H1 (cell line): ENCODE measurements at regions not wholly inside any gene's neighbourhood (a gene's known extent, or its start where the extent isn't known, plus 50 kb on each side); places are given as distances from the start of the nearest gene placed in this dataset.
A peak's percentile ranks its signal among the peaks of the same experiment; 100 is the strongest.

Source experiments
- CTCF ChIA-PET: fragments of 300-600 bp; sonication (Branson Sonifier 250); formaldehyde crosslinking; loops from one replicate; lab custom pipeline; 2021; ENCODE audit not compliant: partially characterized antibody; lab: Charles Lee
- POLR2A ChIA-PET: fragments of 300-600 bp; sonication (Branson Sonifier 250); formaldehyde crosslinking; loops from one replicate; lab custom pipeline; 2021; ENCODE audit warnings: inconsistent platforms; ENCODE audit not compliant: partially characterized antibody; lab: Charles Lee
- DNase-seq, 2 experiments: peaks; one replicate each; pipeline versions ENCODE4 v3.0.0 to v3.0.0-alpha.2; 2010 to 2022; ENCODE audit warnings: low spot score in 2 of 2, low read depth in 1 of 2, mixed read lengths in 1 of 2
- FAIRE-seq: peaks from 2 replicates; lab custom pipeline; 2011; peaks lifted over from hg19 to GRCh38; lab: Jason Lieb, UNC
- H2AFZ ChIP-seq: 2 replicates; pipeline ENCODE4 v1.8.1; 2012; ENCODE audit warnings: low read length, inconsistent platforms
- H2AK5ac ChIP-seq: 2 replicates; pipeline ENCODE4 v1.6.1; 2013; ENCODE audit warnings: low read depth, low read length
- H2BK120ac ChIP-seq: replicated peaks from 2 replicates; pipeline ENCODE3; 2013; ENCODE audit warnings: low read depth, low read length, inconsistent platforms
- H2BK12ac ChIP-seq: 2 replicates; pipeline ENCODE4 v1.6.1; 2013; ENCODE audit warnings: low read depth, low read length
- H2BK15ac ChIP-seq: 2 replicates; pipeline ENCODE4 v1.6.1; 2013; ENCODE audit warnings: low read length
- H2BK20ac ChIP-seq: 2 replicates; pipeline ENCODE4 v1.6.1; 2013; ENCODE audit warnings: low read length
- H2BK5ac ChIP-seq: 2 replicates; pipeline ENCODE4 v1.6.1; 2013; ENCODE audit warnings: low read depth, low read length
- H3K14ac ChIP-seq: 2 replicates; pipeline ENCODE4 v1.6.1; 2013; ENCODE audit warnings: inconsistent platforms; ENCODE audit not compliant: insufficient read length
- H3K18ac ChIP-seq: 2 replicates; pipeline ENCODE4 v1.6.1; 2013; ENCODE audit warnings: low read length; ENCODE audit errors: extremely low read depth
- H3K23ac ChIP-seq: 2 replicates; pipeline ENCODE4 v1.6.1; 2013; ENCODE audit warnings: inconsistent platforms; ENCODE audit not compliant: insufficient read length
- H3K23me2 ChIP-seq: 2 replicates; pipeline ENCODE4 v1.6.1; 2013; ENCODE audit warnings: low read depth, low read length
- H3K27ac ChIP-seq: 2 replicates; pipeline ENCODE4 v1.6.1; 2011; ENCODE audit warnings: low read depth, low read length, inconsistent platforms
- H3K27me3 ChIP-seq, 4 experiments: replicated peaks in 1 of 4; 1 replicate in 1 of 4; 2 replicates in 3 of 4; pipeline versions ENCODE4 v1.6.1 to v1.8.1; 2011 to 2013; ENCODE audit warnings: low read length in 3 of 4, mild to moderate bottlenecking in 3 of 4, inconsistent platforms in 2 of 4, mixed read lengths in 2 of 4, moderate library complexity in 1 of 4; ENCODE audit not compliant: control insufficient read depth in 3 of 4, insufficient read depth in 3 of 4; ENCODE audit errors: extremely low read depth in 1 of 4
- H3K36me3 ChIP-seq, 4 experiments: 2 replicates each; pipeline versions ENCODE4 v1.6.1 to v1.8.1; 2011 to 2013; ENCODE audit warnings: mild to moderate bottlenecking in 4 of 4, low read length in 3 of 4, moderate library complexity in 2 of 4, control low read depth in 1 of 4, inconsistent platforms in 1 of 4; ENCODE audit not compliant: insufficient read depth in 4 of 4, control insufficient read depth in 2 of 4
- H3K4ac ChIP-seq: replicated peaks from 2 replicates; pipeline ENCODE3; 2013; ENCODE audit warnings: low read length, low read depth, mixed read lengths, inconsistent platforms; ENCODE audit not compliant: insufficient read length
- H3K4me1 ChIP-seq, 4 experiments: replicated peaks in 1 of 4; 1 replicate in 1 of 4; 2 replicates in 3 of 4; pipeline versions ENCODE4 v1.6.1 to v1.8.1; 2011 to 2013; ENCODE audit warnings: low read length in 3 of 4, inconsistent platforms in 2 of 4, mixed read lengths in 1 of 4; ENCODE audit not compliant: insufficient read depth in 4 of 4, control insufficient read depth in 3 of 4
- H3K4me2 ChIP-seq, 2 experiments: 2 replicates each; pipeline versions ENCODE4 v1.6.1 to v1.8.1; 2011 to 2013; ENCODE audit warnings: low read depth in 2 of 2, low read length in 2 of 2, control low read depth in 1 of 2, inconsistent platforms in 1 of 2, mild to moderate bottlenecking in 1 of 2; ENCODE audit not compliant: insufficient read depth in 1 of 2
- H3K4me3 ChIP-seq, 4 experiments: fragments of 200-600, 300-600 bp in 1 of 4; sonication (generic), shearing (Covaris generic), sonication (Bioruptor Twin) in 1 of 4; 2 replicates each; pipeline versions ENCODE4 v1.5.1 to v1.8.1; 2011 to 2016; ENCODE audit warnings: low read length in 4 of 4, low read depth in 3 of 4, control low read depth in 2 of 4, inconsistent platforms in 2 of 4, mild to moderate bottlenecking in 2 of 4, mixed read lengths in 1 of 4, moderate library complexity in 1 of 4; ENCODE audit not compliant: insufficient read depth in 2 of 4; ENCODE audit errors: extremely low read depth in 1 of 4
- H3K56ac ChIP-seq: replicated peaks from 2 replicates; pipeline ENCODE3; 2013; ENCODE audit warnings: low read depth, mild to moderate bottlenecking, mixed read lengths, low read length, inconsistent platforms; ENCODE audit not compliant: insufficient read length
- H3K79me1 ChIP-seq: 2 replicates; pipeline ENCODE4 v1.6.1; 2013; ENCODE audit warnings: low read depth, low read length, control low read depth
- H3K79me2 ChIP-seq, 2 experiments: 2 replicates each; pipeline versions ENCODE4 v1.6.1 to v1.8.1; 2012 to 2013; ENCODE audit warnings: low read length in 2 of 2, mild to moderate bottlenecking in 2 of 2, inconsistent platforms in 1 of 2; ENCODE audit not compliant: insufficient read depth in 2 of 2, control insufficient read depth in 1 of 2
- H3K9ac ChIP-seq, 4 experiments: replicated peaks in 1 of 4; 1 replicate in 1 of 4; 2 replicates in 3 of 4; pipeline versions ENCODE4 v1.6.1 to v1.8.1; 2011 to 2013; ENCODE audit warnings: low read depth in 3 of 4, low read length in 3 of 4, control low read depth in 2 of 4, mild to moderate bottlenecking in 2 of 4, moderate library complexity in 2 of 4, inconsistent platforms in 1 of 4; ENCODE audit errors: extremely low read depth in 1 of 4
- H3K9me3 ChIP-seq, 2 experiments: 2 replicates each; pipeline versions ENCODE4 v1.6.1 to v1.8.1; 2012 to 2013; ENCODE audit warnings: mild to moderate bottlenecking in 2 of 2, moderate library complexity in 2 of 2, control low read depth in 1 of 2, inconsistent platforms in 1 of 2, low read depth in 1 of 2, low read length in 1 of 2, mixed read lengths in 1 of 2; ENCODE audit not compliant: insufficient read depth in 2 of 2
- H4K20me1 ChIP-seq, 2 experiments: replicated peaks in 1 of 2; 2 replicates each; pipeline versions ENCODE3 to v1.8.1; 2011 to 2013; ENCODE audit warnings: inconsistent platforms in 2 of 2, low read length in 2 of 2, mild to moderate bottlenecking in 1 of 2; ENCODE audit not compliant: insufficient read depth in 2 of 2, control insufficient read depth in 1 of 2
- H4K5ac ChIP-seq: 2 replicates; pipeline ENCODE4 v1.6.1; 2013; ENCODE audit warnings: low read length, low read depth, mixed read lengths, inconsistent platforms; ENCODE audit not compliant: insufficient read length
- H4K8ac ChIP-seq: 2 replicates; pipeline ENCODE4 v1.8.0; 2013; ENCODE audit warnings: mild to moderate bottlenecking, moderate library complexity, low read length, inconsistent platforms; ENCODE audit not compliant: insufficient read depth; ENCODE audit errors: extremely low read depth
- H4K91ac ChIP-seq: replicated peaks from 2 replicates; pipeline ENCODE3; 2013; ENCODE audit warnings: low read length, mixed read lengths, inconsistent platforms; ENCODE audit not compliant: insufficient read length
- BRCA1 ChIP-seq: IDR thresholded peaks from 2 replicates; pipeline ENCODE4 v1.6.1; 2012; ENCODE audit warnings: low read depth, low read length, improper control_type of control experiment
- CBX5 ChIP-seq: fragments of 300-800, 300-1000 bp; sonication (generic); IDR thresholded peaks from 2 replicates; pipeline ENCODE4 v1.7.1; 2016; ENCODE audit warnings: antibody characterized with exemption, low read length, low read depth
- KDM4A ChIP-seq: IDR thresholded peaks from one replicate; pipeline ENCODE4 v1.7.1; 2012; ENCODE audit warnings: low read depth, mild to moderate bottlenecking, moderate library complexity, low read length, inconsistent platforms; ENCODE audit not compliant: severe bottlenecking
- SAP30 ChIP-seq: fragments of 300-600 bp; sonication (generic); IDR thresholded peaks from 2 replicates; pipeline ENCODE4 v1.7.1; 2012; ENCODE audit warnings: low read length, moderate library complexity, mild to moderate bottlenecking, inconsistent platforms; ENCODE audit not compliant: insufficient read depth, insufficient replicate concordance
- SP2 ChIP-seq: IDR thresholded peaks from 2 replicates; pipeline ENCODE4 v1.6.1; 2012; ENCODE audit warnings: mild to moderate bottlenecking, low read length, inconsistent platforms
- SP4 ChIP-seq: IDR thresholded peaks from 2 replicates; pipeline ENCODE4 v1.6.1; 2012; ENCODE audit warnings: low read length, inconsistent platforms
- TAF1 ChIP-seq: IDR thresholded peaks from 2 replicates; pipeline ENCODE4 v1.6.1; 2011; ENCODE audit warnings: mild to moderate bottlenecking, low read depth, low read length
- ZNF274 ChIP-seq: IDR thresholded peaks from 2 replicates; pipeline ENCODE4 v1.7.0; 2012; ENCODE audit warnings: low read length, borderline replicate concordance; ENCODE audit errors: extremely low read depth
- WGBS, 2 experiments: shearing (Covaris generic) in 1 of 2; methylation state at CpG; one replicate each; pipeline versions ENCODE4 v1.1.6 to v1.1.7; 2013 to 2015; ENCODE audit warnings: low lambda C conversion rate in 2 of 2, mixed read lengths in 2 of 2, inconsistent platforms in 1 of 2, low coverage in 1 of 2, missing lambda C conversion rate in 1 of 2; ENCODE audit not compliant: insufficient replicate concordance in 2 of 2, insufficient coverage in 1 of 2, insufficient read length in 1 of 2; ENCODE audit errors: extremely low coverage in 1 of 2, missing lambda C conversion rate in 1 of 2; 5-methylcytosine and 5-hydroxymethylcytosine counted together
- TF ChIP-seq, protein P1 (sequence below): IDR thresholded peaks from 2 replicates; pipeline ENCODE4 v1.6.1; 2012; ENCODE audit warnings: low read length, inconsistent platforms

DNA sequence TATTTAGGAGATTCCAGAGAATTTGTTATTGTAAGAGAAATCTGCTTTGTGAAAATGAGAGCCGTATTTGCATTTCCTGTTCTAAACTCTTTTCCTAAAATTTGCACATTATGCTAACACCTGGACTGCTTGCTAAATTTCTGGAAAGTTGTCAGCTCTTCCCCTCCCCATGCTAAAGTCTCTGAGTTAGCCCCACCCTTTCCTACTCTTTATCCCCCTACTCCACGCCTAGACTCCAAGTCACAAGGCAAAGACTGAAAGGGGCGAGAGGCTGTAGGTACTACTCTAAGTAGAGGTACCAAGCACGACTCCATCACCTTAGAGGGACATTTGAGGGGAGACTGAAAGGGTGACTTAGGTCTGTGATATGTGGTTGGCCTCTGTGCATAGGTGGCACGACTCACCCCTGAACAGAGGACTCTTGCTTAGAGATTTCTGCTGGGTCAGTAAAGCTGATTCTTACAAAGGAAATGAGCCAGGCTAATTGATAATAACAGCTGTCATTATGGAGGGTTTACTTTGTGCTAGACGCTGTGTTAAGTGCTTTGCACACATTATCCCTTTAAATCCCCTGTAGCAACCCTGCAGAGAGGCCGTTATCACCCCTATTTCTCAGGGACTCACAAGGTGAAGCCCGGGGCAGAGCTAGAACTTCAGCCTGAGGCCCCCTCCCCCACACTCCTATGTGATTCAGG lies 373.5 kb downstream of the EN1 start:
- Histone ChIP-seq H2BK20ac (no peak overlapping the region), H2BK15ac (no peak overlapping the region), H4K20me1 (no peaks in the 10 kb centered on the region), H3K23me2 (no peaks in the 10 kb centered on the region; the same call in 1 of the 2 replicates), H2BK12ac (peak overlapping the region; percentile 4; the same call in 1 of the 2 replicates), H3K14ac (no peak overlapping the region), H3K79me2 (no peaks in the 10 kb centered on the region), H3K27ac (no peak overlapping the region), H3K23ac (no peak overlapping the region), H3K4me1 (peaks cover 3 to 7% (median 6%) of the 10 kb centered on the region in 4 experiments; a peak in 6 of 7 replicates), H3K79me1 (no peaks in the 10 kb centered on the region), H3K27me3 (no peaks in the 10 kb centered on the region), H3K9me3 (no peaks in the 10 kb centered on the region), H3K56ac (no peak overlapping the region), H4K8ac (no peak overlapping the region), H3K18ac (no peak overlapping the region), H3K4me2 (no peak overlapping the region), H2BK5ac (no peak overlapping the region), H3K36me3 (no peaks in the 10 kb centered on the region), H3K4me3 (no peak overlapping the region), H4K91ac (no peak overlapping the region), H4K5ac (no peak overlapping the region), H2AFZ (peak overlapping the region; percentile 54; the same call in 1 of the 2 replicates), H3K9ac (no peak overlapping the region), H3K4ac (no peak overlapping the region), H2BK120ac (no peak overlapping the region), H2AK5ac (no peak overlapping the region)
- CTCF ChIA-PET: interaction anchor here (0.6 to 2.6 kb wide), 4 partner anchors 19 to 306 kb away, joined by 3 to 13 read pairs (median 4); no protein-coding TSS in a partner anchor
- DNase-seq (no peak), FAIRE-seq (no peak)
- POLR2A ChIA-PET: no interaction called here
- WGBS, 2 experiments: 62% methylated on average over 8 of the region's 8 CpGs; no CpG with 5 or more reads in 1 of the 2 experiments
- TF ChIP-seq BRCA1: no peak
- no peak for TF ChIP-seq SP2
- TF ChIP-seq KDM4A: no peak
- no peak for TF ChIP-seq SAP30
- no peak for TF ChIP-seq SP4
- no peak for TF ChIP-seq CBX5
- no peak for TF ChIP-seq TAF1
- TF ChIP-seq ZNF274: no peak
- TF ChIP-seq, protein P1, sequence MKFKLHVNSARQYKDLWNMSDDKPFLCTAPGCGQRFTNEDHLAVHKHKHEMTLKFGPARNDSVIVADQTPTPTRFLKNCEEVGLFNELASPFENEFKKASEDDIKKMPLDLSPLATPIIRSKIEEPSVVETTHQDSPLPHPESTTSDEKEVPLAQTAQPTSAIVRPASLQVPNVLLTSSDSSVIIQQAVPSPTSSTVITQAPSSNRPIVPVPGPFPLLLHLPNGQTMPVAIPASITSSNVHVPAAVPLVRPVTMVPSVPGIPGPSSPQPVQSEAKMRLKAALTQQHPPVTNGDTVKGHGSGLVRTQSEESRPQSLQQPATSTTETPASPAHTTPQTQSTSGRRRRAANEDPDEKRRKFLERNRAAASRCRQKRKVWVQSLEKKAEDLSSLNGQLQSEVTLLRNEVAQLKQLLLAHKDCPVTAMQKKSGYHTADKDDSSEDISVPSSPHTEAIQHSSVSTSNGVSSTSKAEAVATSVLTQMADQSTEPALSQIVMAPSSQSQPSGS: no peak
